K562 (cell line): ENCODE measurements at regions not wholly inside any gene's neighbourhood (a gene's known extent, or its start where the extent isn't known, plus 50 kb on each side); places are given as distances from the start of the nearest gene placed in this dataset.
A peak's percentile ranks its signal among the peaks of the same experiment; 100 is the strongest.

Source experiments
- CC2D1A ChIP-seq: fragments of 450-650 bp; IDR thresholded peaks from 2 replicates; pipeline ENCODE4 v1.6.1; 2017; ENCODE audit warnings: mild to moderate bottlenecking
- CCNT2 ChIP-seq: IDR thresholded peaks from 2 replicates; pipeline ENCODE4 v1.6.1; 2011; ENCODE audit warnings: borderline replicate concordance, low read depth, mild to moderate bottlenecking, moderate library complexity, mixed read lengths, low read length; ENCODE audit not compliant: insufficient read length; ENCODE audit errors: extremely low read depth
- DMBX1 ChIP-seq: fragments of 250-450 bp; sonication (Bioruptor Pico); IDR thresholded peaks from 2 replicates; pipeline ENCODE4 v1.8.0; 2022; ENCODE audit warnings: inconsistent platforms, mild to moderate bottlenecking, moderate library complexity, borderline replicate concordance
- FOXK2 ChIP-seq, 2 experiments: fragments of 450-650 bp; IDR thresholded peaks in 1 of 2; conservative IDR thresholded peaks in 1 of 2; 2 replicates each; pipeline ENCODE4 v1.6.1; 2016; ENCODE audit warnings: low read depth in 2 of 2, mild to moderate bottlenecking in 1 of 2
- GABPA ChIP-seq: fragments of 200-800 bp; sonication (Bioruptor generic); conservative IDR thresholded peaks from 2 replicates; pipeline ENCODE4 v1.6.1; 2016; ENCODE audit warnings: low read depth, missing genetic modification characterization, missing compliant biosample characterization
- GTF2A2 ChIP-seq: IDR thresholded peaks from 2 replicates; pipeline ENCODE4 v1.6.1; 2016; ENCODE audit warnings: mild to moderate bottlenecking, missing genetic modification characterization, missing compliant biosample characterization
- HDAC8 ChIP-seq: fragments of 450-650 bp; IDR thresholded peaks from 2 replicates; pipeline ENCODE4 v1.6.1; 2016; ENCODE audit warnings: mild to moderate bottlenecking, missing genetic modification characterization, moderate library complexity, missing compliant biosample characterization
- IFI16 ChIP-seq: fragments of 250-450 bp; sonication (Bioruptor Pico); IDR thresholded peaks from 2 replicates; pipeline ENCODE4 v2.1.2; 2022; ENCODE audit warnings: mild to moderate bottlenecking, inconsistent platforms
- JUND ChIP-seq, 2 experiments: IDR thresholded peaks; 2 replicates in 1 of 2; 3 replicates in 1 of 2; pipeline ENCODE4 v1.6.1; 2011; ENCODE audit warnings: borderline replicate concordance in 2 of 2, low read depth in 2 of 2, low read length in 2 of 2, improper control_type of control experiment in 1 of 2, missing biosample characterization in 1 of 2, missing genetic modification characterization in 1 of 2, missing genetic modification reagents in 1 of 2
- SMARCC2 ChIP-seq: fragments of 450-650 bp; IDR thresholded peaks from 2 replicates; pipeline ENCODE4 v1.6.1; 2017; ENCODE audit warnings: antibody characterized with exemption, moderate library complexity, mild to moderate bottlenecking, low read depth
- TEAD1 ChIP-seq, 2 experiments: fragments of 450-650 bp in 1 of 2; sonication (generic) in 1 of 2; formaldehyde crosslinking; IDR thresholded peaks; 2 replicates each; pipeline versions ENCODE4 v1.4.0 to v1.8.0; 2020 to 2022; ENCODE audit warnings: mild to moderate bottlenecking in 2 of 2, missing genetic modification reagents in 1 of 2
- TOE1 ChIP-seq, 2 experiments: fragments of 450-650 bp in 1 of 2; sonication (generic) in 1 of 2; formaldehyde crosslinking in 1 of 2; IDR thresholded peaks; 2 replicates each; pipeline versions ENCODE4 v1.7.1 to v1.8.0; 2016 to 2022; ENCODE audit warnings: borderline replicate concordance in 2 of 2, mild to moderate bottlenecking in 2 of 2, antibody characterized with exemption in 1 of 2, inconsistent platforms in 1 of 2, low read depth in 1 of 2, missing genetic modification reagents in 1 of 2, moderate library complexity in 1 of 2
- TRIM24 ChIP-seq, 2 experiments: fragments of 450-650 bp; IDR thresholded peaks; 2 replicates each; pipeline ENCODE4 v1.6.1; 2016
- ZFP1 ChIP-seq: fragments of 450-650 bp; formaldehyde crosslinking; IDR thresholded peaks from 2 replicates; pipeline ENCODE4 v1.4.0; 2020; ENCODE audit warnings: mild to moderate bottlenecking, mixed read lengths
- ZNF311 ChIP-seq: fragments of 250-450 bp; sonication (Bioruptor Pico); IDR thresholded peaks from 2 replicates; pipeline ENCODE4 v1.4.0; 2020; ENCODE audit warnings: mild to moderate bottlenecking, moderate library complexity
- ZNF347 ChIP-seq: fragments of 450-650 bp; formaldehyde crosslinking; IDR thresholded peaks from 2 replicates; pipeline ENCODE4 v1.4.0; 2020; ENCODE audit warnings: low read depth, mild to moderate bottlenecking, moderate library complexity
- ZNF395 ChIP-seq: fragments of 200-800 bp; sonication (Bioruptor generic); IDR thresholded peaks from 2 replicates; pipeline ENCODE4 v1.6.1; 2017; ENCODE audit warnings: missing genetic modification characterization, missing compliant biosample characterization
- ZNF639 ChIP-seq, 2 experiments: fragments of 200-800 bp in 1 of 2; sonication (Bioruptor generic) in 1 of 2; sonication (generic) in 1 of 2; formaldehyde crosslinking in 1 of 2; IDR thresholded peaks in 1 of 2; conservative IDR thresholded peaks in 1 of 2; 2 replicates each; pipeline versions ENCODE4 v1.5.0 to v1.6.1; 2016 to 2020; ENCODE audit warnings: missing compliant biosample characterization in 1 of 2, missing genetic modification characterization in 1 of 2, missing genetic modification reagents in 1 of 2
- ZNF668 ChIP-seq: fragments of 250-450 bp; sonication (Bioruptor Pico); IDR thresholded peaks from 2 replicates; pipeline ENCODE4 v1.8.0; 2022; ENCODE audit warnings: mild to moderate bottlenecking, inconsistent platforms
- TF ChIP-seq, protein P1 (sequence below): fragments of 250-450 bp; sonication (Bioruptor Pico); IDR thresholded peaks from 2 replicates; pipeline ENCODE4 v1.5.0; 2022; ENCODE audit warnings: mild to moderate bottlenecking

DNA sequence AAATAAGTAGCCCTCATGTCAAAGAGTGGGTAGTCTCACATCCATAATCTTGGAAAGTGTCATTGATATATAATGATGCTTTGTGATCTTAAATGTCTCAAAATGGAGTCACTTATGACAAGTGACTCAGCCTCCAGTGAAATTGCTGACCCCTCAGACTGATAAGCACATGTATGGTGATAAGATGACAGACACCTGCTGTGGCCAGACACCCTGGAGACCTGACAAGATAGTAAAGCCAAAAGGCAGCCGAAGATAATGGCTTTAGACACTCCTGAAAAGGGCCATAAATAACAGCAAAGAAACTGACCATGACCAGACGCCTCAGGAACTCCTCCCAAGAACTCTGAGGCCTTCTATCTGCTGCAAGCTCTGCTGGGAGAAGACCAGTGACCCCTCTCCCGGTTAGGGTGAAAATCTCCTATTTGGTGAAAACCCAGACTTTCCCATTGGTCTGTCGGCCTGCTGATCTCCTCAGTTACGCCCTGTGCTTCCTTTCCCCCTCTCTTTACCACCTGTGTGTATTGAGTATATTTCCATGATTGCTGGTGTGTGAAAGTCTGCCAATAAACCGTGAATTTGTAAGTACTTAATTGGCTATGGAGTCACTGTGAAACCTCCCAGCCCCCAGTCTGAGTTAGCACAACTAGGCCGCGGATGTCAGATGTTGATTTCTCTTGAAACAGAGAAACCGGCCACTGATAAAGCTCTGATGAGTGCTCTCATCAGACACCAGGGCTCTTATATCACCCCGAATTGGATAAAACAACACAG is 226.7 kb upstream of the MYOCD start (continued):
- TF ChIP-seq, protein P1, sequence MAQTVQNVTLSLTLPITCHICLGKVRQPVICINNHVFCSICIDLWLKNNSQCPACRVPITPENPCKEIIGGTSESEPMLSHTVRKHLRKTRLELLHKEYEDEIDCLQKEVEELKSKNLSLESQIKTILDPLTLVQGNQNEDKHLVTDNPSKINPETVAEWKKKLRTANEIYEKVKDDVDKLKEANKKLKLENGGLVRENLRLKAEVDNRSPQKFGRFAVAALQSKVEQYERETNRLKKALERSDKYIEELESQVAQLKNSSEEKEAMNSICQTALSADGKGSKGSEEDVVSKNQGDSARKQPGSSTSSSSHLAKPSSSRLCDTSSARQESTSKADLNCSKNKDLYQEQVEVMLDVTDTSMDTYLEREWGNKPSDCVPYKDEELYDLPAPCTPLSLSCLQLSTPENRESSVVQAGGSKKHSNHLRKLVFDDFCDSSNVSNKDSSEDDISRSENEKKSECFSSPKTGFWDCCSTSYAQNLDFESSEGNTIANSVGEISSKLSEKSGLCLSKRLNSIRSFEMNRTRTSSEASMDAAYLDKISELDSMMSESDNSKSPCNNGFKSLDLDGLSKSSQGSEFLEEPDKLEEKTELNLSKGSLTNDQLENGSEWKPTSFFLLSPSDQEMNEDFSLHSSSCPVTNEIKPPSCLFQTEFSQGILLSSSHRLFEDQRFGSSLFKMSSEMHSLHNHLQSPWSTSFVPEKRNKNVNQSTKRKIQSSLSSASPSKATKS (CRISPR knock-in tag) = peak; percentile 60; the same call in 1 of the 2 replicates
- peak; percentile 53; the same call in 1 of the 2 replicates for TF ChIP-seq SMARCC2
- peak; percentile 93 to 94 for TF ChIP-seq TRIM24 (IDR thresholded peaks at IDR 0.05)
- TF ChIP-seq GABPA (tag) = peak; percentile 28; the same call in 1 of the 2 replicates
- TF ChIP-seq ZNF668 (CRISPR knock-in tag) = peak; percentile 96
- peak; percentile 98 for TF ChIP-seq DMBX1
- TF ChIP-seq FOXK2 (conservative IDR thresholded peaks at IDR 0.05 in 1 of 2, IDR thresholded peaks at IDR 0.05 in 1 of 2; ENCODE audit: low read depth in 2 of 2) = no peak
- peak; percentile 94 for TF ChIP-seq ZNF311
- peak; percentile 84; the same call in 1 of the 2 replicates for TF ChIP-seq CC2D1A
- TF ChIP-seq GTF2A2 = peak; percentile 95
- TF ChIP-seq HDAC8 (tag) = peak; percentile 89; the same call in 1 of the 2 replicates
- TF ChIP-seq ZNF639 (CRISPR knock-in tag; conservative IDR thresholded peaks at IDR 0.05 in 1 of 2, IDR thresholded peaks at IDR 0.05 in 1 of 2) = peak in 1 of 2 experiments; percentile 95; a peak in 2 of 4 replicates
- TF ChIP-seq ZNF347 (CRISPR knock-in tag) = peak; percentile 72; the same call in 1 of the 2 replicates
- peak in 1 of 2 experiments; percentile 98; a peak in 2 of 4 replicates for TF ChIP-seq TEAD1 (CRISPR knock-in tag; IDR thresholded peaks at IDR 0.05)
- peak; percentile 85 for TF ChIP-seq ZFP1
- TF ChIP-seq TOE1 (IDR thresholded peaks at IDR 0.05; ENCODE audit: borderline replicate concordance) = no peak
- TF ChIP-seq TOE1 (CRISPR knock-in tag; IDR thresholded peaks at IDR 0.05; ENCODE audit: borderline replicate concordance, low read depth) = no peak
- peak; percentile 72 for TF ChIP-seq CCNT2
- TF ChIP-seq IFI16 (CRISPR knock-in tag) = peak; percentile 95
- TF ChIP-seq JUND (IDR thresholded peaks at IDR 0.05; ENCODE audit: borderline replicate concordance, low read depth, low read length) = peak; percentile 69
- peak; percentile 87; the same call in 2 of the 3 replicates for TF ChIP-seq JUND (tag; IDR thresholded peaks at IDR 0.05; ENCODE audit: borderline replicate concordance, low read depth, low read length)
- peak; percentile 98 for TF ChIP-seq ZNF395
